ENCODE measurements at regions not wholly inside any gene's neighbourhood (a gene's known extent, or its start where the extent isn't known, plus 50 kb on each side); places are given as distances from the start of the nearest gene placed in this dataset.

DNA sequence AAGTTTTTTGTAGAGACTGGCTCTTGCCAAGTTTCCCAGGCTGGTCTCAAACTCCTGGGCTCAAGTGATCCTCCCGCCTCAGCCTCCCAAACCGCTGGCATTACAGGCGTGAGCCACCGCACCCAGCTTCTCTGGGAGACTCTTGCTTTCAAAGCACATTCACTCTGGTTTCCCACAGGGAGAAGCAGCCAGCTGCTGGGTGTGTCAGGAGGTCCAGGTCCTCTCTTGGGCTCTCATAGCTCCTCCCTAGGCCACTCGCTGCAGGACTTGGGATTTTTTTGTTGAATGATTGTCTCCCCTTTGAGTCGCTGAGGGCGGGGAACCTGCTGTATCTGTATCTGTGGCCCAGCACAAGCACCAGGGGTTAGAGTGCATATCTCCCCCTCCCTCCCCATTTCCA, 68.4 kb upstream of the RAPGEF1 start:
- no peak for TF ChIP-seq CTCF (IDR thresholded peaks at IDR 0.05)
- TF ChIP-seq POLR2A (IDR thresholded peaks at IDR 0.05): no peak

Measured in right lobe of liver (tissue), 4 donors.